ENCODE measurements at regions not wholly inside any gene's neighbourhood (a gene's known extent, or its start where the extent isn't known, plus 50 kb on each side); places are given as distances from the start of the nearest gene placed in this dataset.

- TF ChIP-seq ELK1 (IDR thresholded peaks at IDR 0.05; ENCODE audit: low read depth, low read length) (no peak), ASH2L (IDR thresholded peaks at IDR 0.05; ENCODE audit: borderline replicate concordance, low read depth) (no peak), MEF2A (IDR thresholded peaks at IDR 0.05; ENCODE audit: insufficient read depth, low read depth, low read length) (no peak), STAT3 (IDR thresholded peaks at IDR 0.05; ENCODE audit: low read depth, low read length) (no peak), PBX3 (IDR thresholded peaks at IDR 0.05; ENCODE audit: insufficient replicate concordance, low read depth, low read length) (no peak), REST (IDR thresholded peaks at IDR 0.05; ENCODE audit: low read depth, low read length) (no peak), JUNB (IDR thresholded peaks at IDR 0.05) (no peak)
Observed at GRCh38 chr18:28963481-28963880, 786.6 kb upstream of the CDH2 start (continued).
